Caco-2 (cell line): ENCODE measurements at regions not wholly inside any gene's neighbourhood (a gene's known extent, or its start where the extent isn't known, plus 50 kb on each side); places are given as distances from the start of the nearest gene placed in this dataset.
"Not testable (repeated sequence)": the region's sequence is repeated elsewhere in the genome, so short reads cannot be mapped to it uniquely, and the experiment has no call there.

ENCODE experiments used
- BruUV-seq: library from RNA; stranded (reverse); fragments of 400-500 nt; replicated peaks from 2 replicates; lab custom pipeline; 2021; lab: Mats Ljungman, UMichigan
- CTCF ChIA-PET: fragments of 300-600 bp; sonication (Branson Sonifier 250); formaldehyde crosslinking; loops from one replicate; lab custom pipeline; 2022; ENCODE audit warnings: antibody characterized with exemption; lab: Charles Lee
- POLR2A ChIA-PET: fragments of 300-600 bp; sonication (Branson Sonifier 250); formaldehyde crosslinking; loops from one replicate; lab custom pipeline; 2022; ENCODE audit warnings: antibody characterized with exemption; lab: Charles Lee
- DNase-seq, 2 experiments: peaks; one replicate each; pipeline versions ENCODE4 v3.0.0 to v3.0.0-alpha.2; 2020 to 2022
- H3K27me3 ChIP-seq: replicated peaks from 2 replicates; pipeline ENCODE4 v1.6.0; 2011; ENCODE audit warnings: low read length; ENCODE audit not compliant: control insufficient read depth, insufficient read depth
- H3K36me3 ChIP-seq: 2 replicates; pipeline ENCODE4 v1.5.1; 2011; ENCODE audit warnings: low read length; ENCODE audit not compliant: control insufficient read depth, insufficient read depth
- H3K4me1 ChIP-seq: fragments of 250-450 bp; sonication (Bioruptor Pico); 2 replicates; pipeline ENCODE4 v1.5.1; 2020; ENCODE audit warnings: mild to moderate bottlenecking
- H3K4me3 ChIP-seq: 2 replicates; pipeline ENCODE4 v1.5.1; 2011; ENCODE audit warnings: low read depth, mild to moderate bottlenecking, control low read depth, low read length
- H3K9me3 ChIP-seq: fragments of 250-450 bp; sonication (Bioruptor Pico); 2 replicates; pipeline ENCODE4 v1.5.1; 2020; ENCODE audit warnings: mild to moderate bottlenecking, moderate library complexity
- H3K27ac Mint-ChIP-seq: one replicate; pipeline ENCODE4 v1.8.0; 2022; ENCODE audit warnings: mixed read lengths; ENCODE audit not compliant: unreplicated experiment
- H3K27me3 Mint-ChIP-seq: one replicate; pipeline ENCODE4 v1.8.0; 2022; ENCODE audit warnings: mixed read lengths; ENCODE audit not compliant: insufficient read depth, unreplicated experiment
- H3K36me3 Mint-ChIP-seq: one replicate; pipeline ENCODE4 v1.8.0; 2022; ENCODE audit warnings: mild to moderate bottlenecking, mixed read lengths; ENCODE audit not compliant: insufficient read depth, unreplicated experiment
- H3K4me1 Mint-ChIP-seq: one replicate; pipeline ENCODE4 v1.8.0; 2022; ENCODE audit warnings: low read depth, mixed read lengths; ENCODE audit not compliant: unreplicated experiment
- H3K4me3 Mint-ChIP-seq: one replicate; pipeline ENCODE4 v1.8.0; 2022; ENCODE audit warnings: mild to moderate bottlenecking, moderate library complexity, mixed read lengths; ENCODE audit not compliant: unreplicated experiment
- H3K9me3 Mint-ChIP-seq: one replicate; pipeline ENCODE4 v1.8.0; 2022; ENCODE audit warnings: mixed read lengths; ENCODE audit not compliant: unreplicated experiment
- intact Hi-C: fragments of 100-400 bp; cut with micrococcal nuclease; formaldehyde crosslinking; loops from one replicate; pipeline ENCODE4 v1.10.0; 2022; ENCODE audit not compliant: unreplicated experiment

DNA sequence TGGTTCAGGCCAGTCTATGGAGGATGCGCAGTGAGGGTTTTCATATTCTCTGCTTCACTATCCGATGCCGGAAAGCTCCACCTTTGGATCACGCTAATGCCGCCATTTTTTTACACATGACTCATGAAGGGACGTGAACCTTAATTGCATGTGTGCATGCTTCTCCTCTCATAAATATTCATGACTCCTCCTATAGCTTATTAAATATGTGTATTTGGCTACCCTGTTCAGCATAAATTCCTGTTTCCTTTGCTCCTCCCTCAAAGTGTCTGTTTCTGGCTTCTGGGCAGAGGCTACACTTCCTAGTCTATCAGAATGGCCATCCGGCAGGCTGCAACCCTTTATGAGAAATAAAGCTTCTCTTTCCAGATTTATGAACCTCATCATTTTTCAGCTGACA is 1890.8 kb downstream of the KHDRBS2 start:
- BruUV-seq, H3K27me3 ChIP-seq, H3K36me3 Mint-ChIP-seq, H3K4me1 ChIP-seq, intact Hi-C loops, H3K4me3 Mint-ChIP-seq, CTCF ChIA-PET, H3K27me3 Mint-ChIP-seq, DNase-seq, H3K9me3 Mint-ChIP-seq, H3K27ac Mint-ChIP-seq, H3K9me3 ChIP-seq, POLR2A ChIA-PET, H3K4me3 ChIP-seq, H3K36me3 ChIP-seq: not testable (repeated sequence)
- H3K4me1 Mint-ChIP-seq: peaks cover 11% of the 10 kb centered on the region

DNA sequence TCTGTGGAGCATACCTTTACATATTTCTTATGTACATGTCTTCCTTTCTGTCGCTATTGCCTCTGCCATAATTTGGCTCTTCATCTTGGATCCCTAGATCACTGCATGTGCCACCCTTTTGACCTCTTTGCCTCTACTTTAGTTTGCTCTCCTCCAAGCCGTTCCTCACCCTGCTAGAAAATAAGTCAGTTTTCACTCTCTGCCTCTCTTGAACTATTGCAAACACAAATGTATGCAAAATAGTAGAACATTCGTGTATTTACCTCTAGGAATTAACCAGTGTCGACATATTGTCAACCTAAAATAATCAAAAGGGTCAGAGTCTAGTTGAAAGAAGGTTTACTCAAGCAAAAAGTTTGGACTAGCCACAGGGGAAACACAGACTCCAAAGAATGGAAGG is 1893.1 kb downstream of the KHDRBS2 start:
- H3K27me3 Mint-ChIP-seq, DNase-seq, H3K9me3 ChIP-seq, CTCF ChIA-PET, H3K9me3 Mint-ChIP-seq, H3K4me1 ChIP-seq, BruUV-seq, intact Hi-C loops, H3K27me3 ChIP-seq, H3K4me3 ChIP-seq, H3K36me3 Mint-ChIP-seq, H3K27ac Mint-ChIP-seq, POLR2A ChIA-PET, H3K36me3 ChIP-seq: not testable (repeated sequence)
- Mint-ChIP-seq H3K4me1 (peaks cover 11% of the 10 kb centered on the region), H3K4me3 (peak overlapping the region; percentile 18)

DNA sequence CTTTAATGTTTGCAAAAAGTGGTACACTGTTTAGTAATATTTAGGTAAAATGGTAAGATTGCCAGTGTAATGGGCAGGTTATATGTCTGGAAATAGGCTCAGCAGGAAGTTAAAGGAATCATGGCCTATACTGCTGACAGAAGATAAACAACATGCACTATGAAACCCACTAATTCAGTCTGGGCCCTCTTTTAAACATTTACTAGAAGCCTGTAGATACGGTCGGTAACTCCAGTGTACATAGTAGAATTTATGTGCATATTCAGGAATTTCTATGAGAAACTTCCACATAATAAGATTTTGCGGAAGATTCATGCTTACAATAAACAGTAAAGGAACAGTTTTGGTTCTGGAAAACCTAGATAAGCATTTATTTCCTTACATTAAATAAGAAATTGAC is 1896.9 kb downstream of the KHDRBS2 start:
- H3K27me3 ChIP-seq, H3K9me3 ChIP-seq, H3K27me3 Mint-ChIP-seq, intact Hi-C loops, DNase-seq, H3K36me3 Mint-ChIP-seq, BruUV-seq, H3K36me3 ChIP-seq, POLR2A ChIA-PET, H3K9me3 Mint-ChIP-seq, H3K27ac Mint-ChIP-seq, H3K4me3 ChIP-seq, H3K4me3 Mint-ChIP-seq, H3K4me1 ChIP-seq, CTCF ChIA-PET: not testable (repeated sequence)
- H3K4me1 Mint-ChIP-seq: peaks cover 11% of the 10 kb centered on the region

- H3K4me3 ChIP-seq, H3K27me3 ChIP-seq, DNase-seq, H3K9me3 ChIP-seq, H3K9me3 Mint-ChIP-seq, H3K27ac Mint-ChIP-seq, CTCF ChIA-PET, H3K27me3 Mint-ChIP-seq, H3K36me3 ChIP-seq, intact Hi-C loops, BruUV-seq, H3K36me3 Mint-ChIP-seq, H3K4me3 Mint-ChIP-seq, POLR2A ChIA-PET, H3K4me1 ChIP-seq, H3K4me1 Mint-ChIP-seq: not testable (repeated sequence)
These were observed 1901.4 kb downstream of the KHDRBS2 start for GRCh38 chr6:60384614-60385013.

GRCh38 chr6:60382771-60383170 is 1903.3 kb downstream of the KHDRBS2 start:
- intact Hi-C loops, H3K4me1 ChIP-seq, H3K27me3 Mint-ChIP-seq, H3K4me3 Mint-ChIP-seq, H3K27ac Mint-ChIP-seq, H3K36me3 ChIP-seq, POLR2A ChIA-PET, H3K36me3 Mint-ChIP-seq, H3K4me3 ChIP-seq, CTCF ChIA-PET, DNase-seq, BruUV-seq, H3K4me1 Mint-ChIP-seq, H3K9me3 Mint-ChIP-seq, H3K27me3 ChIP-seq, H3K9me3 ChIP-seq: not testable (repeated sequence)

GRCh38 chr6:60374078-60374477 is 1911.9 kb downstream of the KHDRBS2 start:
- H3K27ac Mint-ChIP-seq, H3K27me3 Mint-ChIP-seq: not testable (repeated sequence)

GRCh38 chr6:60367800-60368199 is 1918.2 kb downstream of the KHDRBS2 start:
- CTCF ChIA-PET, POLR2A ChIA-PET: not testable (repeated sequence)

More at GRCh38 chr6:60374078-60374477, 1911.9 kb downstream of the KHDRBS2 start:
- BruUV-seq, H3K4me3 Mint-ChIP-seq, POLR2A ChIA-PET, H3K4me3 ChIP-seq, H3K9me3 ChIP-seq, intact Hi-C loops, DNase-seq, H3K36me3 Mint-ChIP-seq, CTCF ChIA-PET, H3K36me3 ChIP-seq, H3K4me1 Mint-ChIP-seq, H3K4me1 ChIP-seq, H3K9me3 Mint-ChIP-seq, H3K27me3 ChIP-seq: not testable (repeated sequence)

More at GRCh38 chr6:60367800-60368199, 1918.2 kb downstream of the KHDRBS2 start:
- H3K4me3 ChIP-seq, H3K4me1 ChIP-seq, H3K27ac Mint-ChIP-seq, H3K27me3 Mint-ChIP-seq, BruUV-seq, H3K4me1 Mint-ChIP-seq, intact Hi-C loops, H3K36me3 Mint-ChIP-seq, H3K27me3 ChIP-seq, H3K4me3 Mint-ChIP-seq, H3K36me3 ChIP-seq, DNase-seq, H3K9me3 ChIP-seq, H3K9me3 Mint-ChIP-seq: not testable (repeated sequence)
